HEK293 (cell line): ENCODE measurements at regions not wholly inside any gene's neighbourhood (a gene's known extent, or its start where the extent isn't known, plus 50 kb on each side); places are given as distances from the start of the nearest gene placed in this dataset.

Experiments used
- CTCF ChIP-seq: fragments of 450-650 bp; formaldehyde crosslinking; IDR thresholded peaks from 2 replicates; pipeline ENCODE4 v1.5.1; 2016; ENCODE audit warnings: missing biosample characterization, missing genetic modification characterization
- GLI4 ChIP-seq: fragments of 450-650 bp; formaldehyde crosslinking; IDR thresholded peaks from 2 replicates; pipeline ENCODE4 v1.5.1; 2016; ENCODE audit warnings: missing biosample characterization, missing genetic modification characterization
- TCF7L2 ChIP-seq: IDR thresholded peaks from 2 replicates; pipeline ENCODE4 v1.6.1; 2011; ENCODE audit warnings: low read depth, mild to moderate bottlenecking, inconsistent platforms, low read length, moderate library complexity, borderline replicate concordance
- YY1 ChIP-seq: fragments of 450-650 bp; formaldehyde crosslinking; IDR thresholded peaks from 2 replicates; pipeline ENCODE4 v1.5.1; 2018; ENCODE audit warnings: missing biosample characterization, missing genetic modification characterization
- ZBTB1 ChIP-seq: fragments of 450-650 bp; formaldehyde crosslinking; IDR thresholded peaks from 2 replicates; pipeline ENCODE4 v1.5.1; 2016; ENCODE audit warnings: missing biosample characterization, missing genetic modification characterization
- ZNF114 ChIP-seq: fragments of 450-650 bp; formaldehyde crosslinking; IDR thresholded peaks from 2 replicates; pipeline ENCODE4 v1.5.0; 2017; ENCODE audit warnings: missing biosample characterization, missing genetic modification characterization
- ZNF157 ChIP-seq: fragments of 450-650 bp; formaldehyde crosslinking; IDR thresholded peaks from 2 replicates; pipeline ENCODE4 v1.5.1; 2016; ENCODE audit warnings: missing biosample characterization, missing genetic modification characterization
- ZNF280D ChIP-seq: fragments of 450-650 bp; formaldehyde crosslinking; IDR thresholded peaks from 2 replicates; pipeline ENCODE4 v1.5.1; 2016; ENCODE audit warnings: missing biosample characterization, missing genetic modification characterization
- ZNF302 ChIP-seq: fragments of 450-650 bp; formaldehyde crosslinking; IDR thresholded peaks from 2 replicates; pipeline ENCODE4 v1.5.1; 2016; ENCODE audit warnings: missing biosample characterization, missing genetic modification characterization, low read depth
- ZNF473 ChIP-seq: fragments of 450-650 bp; formaldehyde crosslinking; IDR thresholded peaks from 2 replicates; pipeline ENCODE4 v1.5.1; 2017; ENCODE audit warnings: missing biosample characterization, missing genetic modification characterization
- ZNF510 ChIP-seq: fragments of 450-650 bp; formaldehyde crosslinking; IDR thresholded peaks from 2 replicates; pipeline ENCODE4 v1.5.1; 2018; ENCODE audit warnings: mild to moderate bottlenecking, missing genetic modification characterization, missing biosample characterization; ENCODE audit not compliant: insufficient replicate concordance
- ZNF548 ChIP-seq: fragments of 450-650 bp; formaldehyde crosslinking; IDR thresholded peaks from 2 replicates; pipeline ENCODE4 v1.5.1; 2016; ENCODE audit warnings: missing biosample characterization, missing genetic modification characterization
- ZNF701 ChIP-seq: fragments of 450-650 bp; formaldehyde crosslinking; IDR thresholded peaks from 2 replicates; pipeline ENCODE4 v1.5.1; 2016; ENCODE audit warnings: missing biosample characterization, missing genetic modification characterization

GRCh38 chr3:64336488-64336887, 111.2 kb upstream of the PRICKLE2 start:
- TF ChIP-seq CTCF (tag by site-specific recombination): no peak
- TF ChIP-seq ZNF473: no peak
- no peak for TF ChIP-seq TCF7L2
- no peak for TF ChIP-seq ZNF701 (tag by site-specific recombination)
- no peak for TF ChIP-seq GLI4 (tag by site-specific recombination)
- TF ChIP-seq YY1 (tag by site-specific recombination): no peak
- TF ChIP-seq ZNF510 (tag by site-specific recombination): no peak
- TF ChIP-seq ZNF280D (tag by site-specific recombination): no peak
- TF ChIP-seq ZNF157 (tag by site-specific recombination): no peak
- no peak for TF ChIP-seq ZBTB1 (tag by site-specific recombination)
- TF ChIP-seq ZNF114 (tag by site-specific recombination): no peak
- TF ChIP-seq ZNF548 (tag by site-specific recombination): no peak
- no peak for TF ChIP-seq ZNF302
